Hypothalamus (tissue), 51 donors: ENCODE measurements at regions not wholly inside any gene's neighbourhood (a gene's known extent, or its start where the extent isn't known, plus 50 kb on each side); places are given as distances from the start of the nearest gene placed in this dataset.

Experiments
- DNase-seq, 51 donors: peaks; one replicate each; lab custom pipeline; 2025; lab: John Stamatoyannopoulos, UW

- DNase-seq: no peak
Observed at GRCh38 chr9:119844431-119844830, 475.2 kb upstream of the BRINP1 start.

DNA sequence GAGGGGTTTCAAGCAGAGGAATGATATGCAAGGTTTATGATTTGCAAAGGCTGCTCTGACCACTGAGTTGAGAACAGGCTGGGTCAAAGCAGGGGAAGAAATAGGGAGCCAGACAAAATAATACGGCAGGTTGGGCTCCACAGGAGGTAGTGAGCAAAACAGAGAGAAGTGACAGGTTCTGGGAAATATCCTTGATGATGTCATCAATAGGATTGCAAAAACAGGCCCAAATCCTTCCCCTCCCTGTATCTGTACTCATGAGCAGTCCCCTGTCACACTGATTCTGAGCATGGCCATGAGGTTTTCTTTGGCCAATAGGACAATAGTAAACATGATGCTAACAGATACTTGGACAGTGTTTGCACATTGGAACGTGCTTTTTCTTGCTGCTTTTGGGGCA lies 471.8 kb upstream of the BRINP1 start:
- no peak for DNase-seq

DNA sequence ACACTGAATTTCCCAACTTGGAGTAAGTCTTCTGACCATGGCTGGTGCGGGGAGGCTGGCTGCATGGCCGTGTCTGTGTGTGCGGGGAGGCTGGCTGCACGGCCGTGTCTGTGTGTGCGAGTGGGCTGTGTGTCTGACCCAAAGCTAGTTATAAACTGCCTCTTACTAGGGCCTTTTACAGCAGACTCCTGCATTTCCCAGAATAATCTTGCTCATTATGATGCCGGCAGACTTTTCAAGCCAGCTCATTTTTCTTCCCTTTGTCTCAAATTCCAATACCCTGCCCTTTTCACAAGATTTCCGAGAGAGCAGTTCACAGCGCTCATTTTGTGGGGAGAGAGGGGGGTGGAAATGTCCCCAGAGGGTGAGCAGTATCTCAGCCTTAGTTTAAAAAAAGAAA lies 470.7 kb upstream of the BRINP1 start:
- DNase-seq: peak in 7 of 51 donors; percentile 0 to 14 (median 2)

- DNase-seq: no peak
Observed at GRCh38 chr9:119838210-119838609, 469.0 kb upstream of the BRINP1 start.

DNA sequence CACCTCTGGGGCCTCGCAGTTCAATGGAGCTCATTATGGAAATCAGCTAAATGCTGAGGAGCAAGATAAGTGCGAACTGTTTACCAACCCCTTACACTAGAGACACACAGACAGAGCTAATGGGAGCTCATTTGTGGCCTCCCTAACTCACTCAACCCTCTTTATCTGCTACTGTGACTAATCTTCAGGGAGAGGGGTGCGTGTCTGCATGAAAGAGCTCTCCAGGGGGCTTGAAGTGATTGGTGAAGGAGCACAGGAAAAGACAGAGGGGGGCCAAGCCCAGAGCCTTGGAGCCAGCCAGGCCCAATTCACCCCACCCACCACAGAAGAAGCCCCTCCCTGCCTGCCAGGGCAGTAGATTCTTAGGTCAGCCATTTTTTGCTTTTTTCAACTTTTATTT lies 466.8 kb upstream of the BRINP1 start:
- DNase-seq: no peak

GRCh38 chr9:119834064-119834620 lies 464.9 kb upstream of the BRINP1 start:
- no peak for DNase-seq

DNA sequence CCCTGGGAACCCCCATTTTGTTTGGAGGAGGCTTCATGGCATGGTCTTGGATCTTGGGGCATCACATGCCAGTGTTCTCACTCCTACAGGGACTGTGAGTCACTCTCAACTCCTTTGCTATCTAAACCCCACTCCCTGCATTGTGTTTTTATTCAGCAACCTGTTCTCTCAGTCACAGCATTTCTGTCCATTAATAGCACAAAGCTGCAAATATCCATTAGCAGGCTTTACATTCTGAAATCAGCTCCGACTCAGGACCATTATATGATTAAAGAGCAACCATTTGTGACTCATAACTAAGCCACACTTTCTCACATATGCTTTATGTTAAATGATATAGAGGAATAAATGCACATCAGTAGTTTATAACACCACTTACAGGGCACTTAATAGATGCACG lies 462.1 kb upstream of the BRINP1 start:
- no peak for DNase-seq

DNA sequence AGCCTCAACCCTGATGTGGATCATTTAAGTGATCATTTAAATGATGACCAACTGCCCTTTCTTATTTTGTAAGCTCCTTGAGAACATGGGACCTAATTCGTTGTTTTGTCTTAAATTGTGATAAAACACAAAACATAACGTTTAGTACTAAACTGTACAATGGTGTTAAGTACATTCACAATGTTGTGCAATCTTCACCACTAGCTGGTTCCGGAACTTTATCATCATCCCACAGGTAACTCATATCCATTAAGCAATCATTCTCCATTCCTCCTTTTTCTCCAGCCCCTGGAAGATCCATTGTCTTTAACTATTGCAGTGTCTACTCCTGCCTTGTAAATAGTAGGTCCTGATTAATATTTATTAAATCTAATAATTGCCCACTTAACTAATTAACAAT lies 460.5 kb upstream of the BRINP1 start:
- no peak for DNase-seq

DNA sequence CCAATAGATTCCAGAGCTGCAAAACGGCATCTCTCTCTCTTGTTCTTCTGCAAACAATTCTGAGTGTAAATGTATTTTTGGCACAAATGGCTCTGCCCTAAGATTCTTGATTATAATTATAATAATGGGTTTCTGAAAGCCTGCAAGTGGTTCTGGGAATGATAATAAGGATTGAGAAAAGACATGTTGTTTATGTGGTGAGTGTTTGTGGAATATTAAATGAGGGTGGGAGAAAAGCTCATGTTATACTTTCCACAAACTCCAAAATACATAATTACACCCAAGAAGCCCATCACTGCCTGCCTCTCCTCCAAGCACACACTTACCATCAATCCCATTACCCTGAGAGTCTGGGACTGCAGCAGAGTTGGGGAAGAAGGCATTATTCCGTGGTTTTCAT lies 460.0 kb upstream of the BRINP1 start:
- DNase-seq: no peak

GRCh38 chr9:119827526-119827925 lies 458.3 kb upstream of the BRINP1 start:
- DNase-seq: peak in 1 of 51 donors; percentile 4

DNA sequence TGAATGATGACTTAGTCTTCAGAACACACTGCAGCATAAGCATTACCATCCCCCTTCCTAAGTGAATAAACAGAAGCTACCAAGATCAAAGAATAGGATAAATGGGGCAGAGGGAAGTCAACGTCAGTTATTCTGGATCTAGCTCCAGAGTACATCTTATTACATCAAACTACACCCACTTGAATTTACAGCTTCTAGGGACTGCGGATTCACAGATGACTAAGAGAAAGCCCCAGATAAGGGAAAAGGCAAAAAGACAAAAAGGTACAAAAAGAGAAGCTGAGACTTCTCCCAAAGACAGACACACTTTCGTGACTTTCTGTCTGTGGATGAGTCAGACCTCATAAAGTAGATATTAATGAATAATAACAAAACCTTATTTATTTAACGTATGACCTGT lies 457.9 kb upstream of the BRINP1 start:
- DNase-seq: peak in 1 of 51 donors; percentile 16

DNA sequence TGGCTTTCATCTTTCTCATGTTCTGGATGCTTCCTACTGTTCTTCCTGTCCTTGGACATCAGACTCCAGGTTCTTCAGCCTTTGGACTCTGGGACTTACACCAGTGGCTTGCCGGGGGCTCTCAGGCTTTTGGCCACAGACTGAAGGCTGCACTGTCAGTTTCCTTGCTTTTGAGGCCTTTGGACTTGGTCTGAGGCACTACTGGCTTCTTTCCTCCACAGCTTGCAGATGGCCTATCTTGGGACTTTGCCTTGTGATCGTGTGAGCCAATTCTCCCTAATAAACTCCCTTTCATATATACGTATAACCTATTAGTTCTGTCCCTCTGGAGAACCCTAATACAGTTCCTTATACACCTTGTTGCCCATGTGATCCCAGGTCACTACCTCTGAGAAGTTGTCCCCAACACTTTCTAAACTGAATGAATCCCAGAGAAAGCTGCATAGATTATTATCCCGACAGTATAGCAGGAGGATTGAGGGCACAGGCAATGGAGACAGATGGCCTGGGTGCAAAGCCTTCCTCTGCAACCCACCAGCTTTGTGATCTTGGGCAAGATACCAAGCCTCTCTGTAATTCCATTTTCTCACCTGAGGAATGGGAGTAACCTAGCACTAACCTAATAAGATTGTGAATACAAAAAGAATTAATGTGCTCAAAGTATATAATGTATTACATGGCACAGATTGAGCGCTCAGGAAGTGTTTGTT lies 449.6 kb upstream of the BRINP1 start:
- no peak for DNase-seq

DNA sequence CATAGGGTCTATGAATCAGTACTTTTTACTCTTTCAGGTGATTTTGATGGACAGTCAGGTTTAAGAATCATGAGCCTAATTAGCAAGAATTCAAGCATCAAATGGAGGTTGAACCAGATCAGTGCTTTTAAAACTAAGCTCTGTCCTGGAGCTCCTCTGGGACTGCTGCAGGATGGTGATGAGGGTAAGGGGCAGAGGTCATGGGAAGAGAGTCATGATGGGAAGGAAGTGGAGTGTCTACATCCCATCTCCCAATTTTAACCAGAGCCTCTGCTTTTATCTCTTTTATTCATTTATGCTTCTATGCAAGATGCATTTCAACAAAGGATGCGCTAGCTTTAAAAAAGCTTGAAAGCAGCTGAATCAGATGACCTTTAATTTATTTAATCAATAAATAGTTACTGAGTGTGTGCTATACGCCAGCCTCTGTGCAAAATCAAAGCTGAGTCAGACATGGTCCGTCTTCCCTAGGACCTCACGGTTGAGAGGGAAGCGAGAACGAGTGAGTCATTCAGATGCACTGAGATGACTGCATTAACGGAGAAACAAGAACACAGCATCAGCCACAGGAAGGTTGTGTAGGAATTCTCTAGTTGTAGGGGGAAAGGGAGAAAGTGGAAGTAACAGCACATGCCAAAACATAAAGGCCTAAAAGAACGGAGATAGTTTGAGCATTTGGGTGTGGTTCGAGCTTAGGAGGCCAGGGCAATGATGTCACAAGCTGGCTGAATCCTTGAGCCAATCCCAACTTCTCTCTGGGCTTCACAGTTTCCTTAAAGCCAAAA lies 441.6 kb upstream of the BRINP1 start:
- DNase-seq: peak in 1 of 51 donors; percentile 6

GRCh38 chr9:119803679-119804078 lies 434.4 kb upstream of the BRINP1 start:
- no peak for DNase-seq

DNA sequence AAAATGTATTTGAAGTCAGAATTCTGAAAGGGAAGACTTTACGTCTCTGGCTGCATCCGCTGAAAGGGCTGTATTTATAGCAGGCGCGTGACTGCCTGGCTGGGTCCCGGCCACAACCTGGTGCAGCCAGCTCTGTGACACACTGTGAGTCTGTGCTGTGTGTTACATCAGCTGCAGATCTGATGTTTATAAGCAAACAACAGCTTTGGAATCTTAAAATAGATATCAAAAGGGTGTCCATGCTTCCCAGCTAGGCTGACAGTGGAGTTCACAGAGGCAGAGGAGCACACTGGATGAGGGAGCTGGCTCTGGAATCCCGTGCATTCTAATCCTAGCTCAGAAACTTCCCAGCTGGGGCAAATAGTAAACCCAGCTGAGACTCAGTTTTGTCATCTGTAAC lies 433.4 kb upstream of the BRINP1 start:
- peak in 40 of 51 donors; percentile 2 to 76 (median 31) for DNase-seq

GRCh38 chr9:119802133-119802532 lies 432.9 kb upstream of the BRINP1 start:
- no peak for DNase-seq

GRCh38 chr9:119801311-119801710 lies 432.1 kb upstream of the BRINP1 start:
- no peak for DNase-seq

DNA sequence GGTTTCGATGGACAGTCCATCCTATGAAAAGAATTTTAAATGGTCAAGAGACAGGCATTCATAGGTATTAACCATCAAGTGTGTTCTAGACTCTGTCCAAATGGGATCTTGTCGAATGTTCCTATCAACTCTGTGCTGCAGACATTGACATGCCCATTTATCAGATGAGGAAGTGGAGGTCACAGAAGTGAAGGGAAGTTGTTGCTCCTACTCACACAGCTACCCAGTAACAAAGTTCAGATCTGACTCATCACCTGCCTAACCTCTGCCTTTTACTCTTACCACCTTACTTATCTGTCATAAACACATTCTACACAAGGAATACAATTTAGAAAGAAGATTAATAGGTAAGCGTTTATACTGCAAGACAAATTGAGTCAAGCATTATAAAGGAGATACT lies 426.2 kb upstream of the BRINP1 start:
- DNase-seq: no peak

DNA sequence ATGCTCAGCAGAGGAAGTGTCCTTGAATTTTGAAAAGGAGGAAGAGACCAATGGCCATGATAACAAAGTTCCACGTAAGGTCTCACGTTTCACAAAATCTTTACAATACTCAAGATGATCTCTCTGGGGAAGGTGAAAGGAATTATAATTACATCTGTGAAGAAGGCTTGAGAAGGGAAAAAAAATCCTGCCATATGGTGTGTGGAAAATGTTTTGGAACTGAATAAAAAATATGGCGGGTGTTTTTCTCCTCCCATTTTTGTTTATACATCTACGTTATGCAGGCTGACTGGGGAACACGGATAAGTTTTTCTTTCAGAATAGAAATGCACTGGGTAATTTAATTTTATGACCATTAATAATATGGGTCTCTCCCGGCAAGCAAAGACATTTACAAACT lies 425.6 kb upstream of the BRINP1 start:
- no peak for DNase-seq

GRCh38 chr9:119793218-119793617 lies 424.0 kb upstream of the BRINP1 start:
- DNase-seq: peak in 1 of 51 donors; percentile 15

GRCh38 chr9:119792242-119792641 lies 423.0 kb upstream of the BRINP1 start:
- DNase-seq: no peak

DNA sequence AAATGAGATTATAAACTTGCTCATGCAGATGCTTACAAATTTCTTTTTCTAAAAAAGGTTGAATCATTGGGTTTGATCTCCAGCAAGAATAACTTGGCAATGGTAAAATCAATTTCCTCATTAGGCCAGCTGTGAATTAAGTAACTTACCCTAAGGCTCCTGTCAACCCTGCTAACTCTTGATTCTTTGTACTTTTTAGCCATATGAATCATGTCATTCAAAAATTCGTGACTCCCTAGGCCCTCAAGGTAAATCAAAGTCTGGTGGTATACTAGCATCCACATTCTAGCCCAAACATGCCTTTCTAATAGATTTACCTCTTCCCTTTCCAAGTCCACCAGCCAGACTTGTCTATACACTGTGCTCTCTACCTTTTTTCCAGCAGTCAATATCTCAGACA lies 420.8 kb upstream of the BRINP1 start:
- no peak for DNase-seq
